ENCODE measurements at regions not wholly inside any gene's neighbourhood (a gene's known extent, or its start where the extent isn't known, plus 50 kb on each side); places are given as distances from the start of the nearest gene placed in this dataset.

GRCh38 chr20:11086970-11087369 lies 413.2 kb upstream of the JAG1 start:
- H3K27me3 ChIP-seq: no peaks in the 10 kb centered on the region
- H3K27ac ChIP-seq: no peak overlapping the region
- H3K9me3 ChIP-seq: no peaks in the 10 kb centered on the region
- H3K36me3 ChIP-seq: no peaks in the 10 kb centered on the region
- no peaks in the 10 kb centered on the region for H3K4me1 ChIP-seq
- DNase-seq (ENCODE audit: low spot score): no peak
- H3K4me3 ChIP-seq: no peak overlapping the region
- TF ChIP-seq CTCF (IDR thresholded peaks at IDR 0.05): no peak

- TF ChIP-seq CTCF (IDR thresholded peaks at IDR 0.05): no peak
- no peak overlapping the region for H3K4me3 ChIP-seq
- no peak overlapping the region for H3K27ac ChIP-seq
- H3K4me1 ChIP-seq: no peaks in the 10 kb centered on the region
- no peak for DNase-seq (ENCODE audit: low spot score)
- H3K9me3 ChIP-seq: no peaks in the 10 kb centered on the region
- no peaks in the 10 kb centered on the region for H3K27me3 ChIP-seq
- no peaks in the 10 kb centered on the region for H3K36me3 ChIP-seq
These were observed 417.0 kb upstream of the JAG1 start for GRCh38 chr20:11090751-11091150.

- Histone ChIP-seq H3K36me3 (no peaks in the 10 kb centered on the region), H3K27me3 (no peaks in the 10 kb centered on the region), H3K4me1 (no peaks in the 10 kb centered on the region), H3K9me3 (no peaks in the 10 kb centered on the region), H3K27ac (no peak overlapping the region), H3K4me3 (no peak overlapping the region)
- TF ChIP-seq CTCF (IDR thresholded peaks at IDR 0.05): no peak
- DNase-seq (ENCODE audit: low spot score): no peak
These were observed 417.7 kb upstream of the JAG1 start for GRCh38 chr20:11091511-11091910.

- Histone ChIP-seq H3K27me3 (no peaks in the 10 kb centered on the region), H3K36me3 (no peaks in the 10 kb centered on the region), H3K27ac (no peak overlapping the region), H3K4me1 (no peaks in the 10 kb centered on the region), H3K4me3 (no peak overlapping the region), H3K9me3 (no peaks in the 10 kb centered on the region)
- DNase-seq (ENCODE audit: low spot score): no peak
- TF ChIP-seq CTCF (IDR thresholded peaks at IDR 0.05): no peak
These were observed 418.4 kb upstream of the JAG1 start for GRCh38 chr20:11092151-11092550.

GRCh38 chr20:11094196-11094595 lies 420.4 kb upstream of the JAG1 start:
- H3K27ac ChIP-seq: no peak overlapping the region
- H3K4me1 ChIP-seq: no peaks in the 10 kb centered on the region
- H3K27me3 ChIP-seq: no peaks in the 10 kb centered on the region
- TF ChIP-seq CTCF (IDR thresholded peaks at IDR 0.05): no peak
- H3K4me3 ChIP-seq: no peak overlapping the region
- H3K36me3 ChIP-seq: no peaks in the 10 kb centered on the region
- H3K9me3 ChIP-seq: no peaks in the 10 kb centered on the region
- DNase-seq (ENCODE audit: low spot score): no peak

- H3K4me1 ChIP-seq: no peaks in the 10 kb centered on the region
- no peaks in the 10 kb centered on the region for H3K36me3 ChIP-seq
- no peaks in the 10 kb centered on the region for H3K27me3 ChIP-seq
- no peak for TF ChIP-seq CTCF (IDR thresholded peaks at IDR 0.05)
- no peak for DNase-seq (ENCODE audit: low spot score)
- H3K27ac ChIP-seq: no peak overlapping the region
- H3K9me3 ChIP-seq: no peaks in the 10 kb centered on the region
- no peak overlapping the region for H3K4me3 ChIP-seq
These were observed 420.9 kb upstream of the JAG1 start for GRCh38 chr20:11094711-11095110.

Data from right atrium auricular region (tissue), 2 donors.